GM19438 (cell line): ENCODE measurements at regions not wholly inside any gene's neighbourhood (a gene's known extent, or its start where the extent isn't known, plus 50 kb on each side); places are given as distances from the start of the nearest gene placed in this dataset.

Experiments used
- ATAC-seq: cut with Tn5 transposase; IDR thresholded peaks from one replicate; pipeline ENCODE4 v1.9.1; 2021; ENCODE audit warnings: low read depth; ENCODE audit not compliant: unreplicated experiment

GRCh38 chr1:218525451-218526197 is 180.5 kb downstream of the TGFB2 start:
- no peak for ATAC-seq

DNA sequence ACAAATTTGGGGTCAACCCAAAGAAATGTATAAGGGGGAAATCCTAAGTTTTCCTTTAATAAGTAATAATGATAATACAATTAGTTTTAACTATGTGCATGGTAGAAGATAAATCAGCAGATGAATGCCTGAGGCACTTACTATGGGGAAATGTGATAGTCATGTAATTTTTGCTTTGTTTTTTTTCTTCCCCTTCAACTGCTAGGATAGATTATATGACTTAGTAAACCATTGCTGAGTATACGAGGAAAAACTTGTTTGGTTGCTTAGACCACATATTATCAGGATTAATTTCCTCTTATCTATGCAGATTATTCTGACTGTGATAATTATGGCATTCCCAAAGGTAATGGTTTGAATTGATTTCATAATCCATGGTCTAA is 181.1 kb downstream of the TGFB2 start:
- ATAC-seq = no peak

DNA sequence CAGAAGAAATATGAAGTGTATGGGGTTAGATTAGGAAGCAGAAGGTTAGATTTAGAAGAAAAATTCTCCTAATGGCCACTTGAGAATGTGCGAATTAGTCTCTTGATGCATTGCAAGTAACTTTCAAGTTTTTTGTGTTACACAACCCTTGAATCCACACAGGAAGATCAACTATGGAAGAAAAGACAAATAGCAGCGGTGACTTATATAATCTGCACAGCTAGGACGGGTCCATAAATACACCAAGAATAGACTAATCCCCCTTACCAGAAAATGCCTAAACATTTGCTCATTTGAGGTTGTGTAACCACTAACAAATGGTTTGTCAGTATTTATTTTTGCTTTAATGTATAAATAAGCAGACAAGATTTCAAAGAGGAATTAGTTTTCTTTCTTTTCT is 182.6 kb downstream of the TGFB2 start:
- ATAC-seq = no peak

- no peak for ATAC-seq
Measured at GRCh38 chr1:218529646-218530300, 184.6 kb downstream of the TGFB2 start.

GRCh38 chr1:218531936-218532335 is 186.8 kb downstream of the TGFB2 start:
- no peak for ATAC-seq

DNA sequence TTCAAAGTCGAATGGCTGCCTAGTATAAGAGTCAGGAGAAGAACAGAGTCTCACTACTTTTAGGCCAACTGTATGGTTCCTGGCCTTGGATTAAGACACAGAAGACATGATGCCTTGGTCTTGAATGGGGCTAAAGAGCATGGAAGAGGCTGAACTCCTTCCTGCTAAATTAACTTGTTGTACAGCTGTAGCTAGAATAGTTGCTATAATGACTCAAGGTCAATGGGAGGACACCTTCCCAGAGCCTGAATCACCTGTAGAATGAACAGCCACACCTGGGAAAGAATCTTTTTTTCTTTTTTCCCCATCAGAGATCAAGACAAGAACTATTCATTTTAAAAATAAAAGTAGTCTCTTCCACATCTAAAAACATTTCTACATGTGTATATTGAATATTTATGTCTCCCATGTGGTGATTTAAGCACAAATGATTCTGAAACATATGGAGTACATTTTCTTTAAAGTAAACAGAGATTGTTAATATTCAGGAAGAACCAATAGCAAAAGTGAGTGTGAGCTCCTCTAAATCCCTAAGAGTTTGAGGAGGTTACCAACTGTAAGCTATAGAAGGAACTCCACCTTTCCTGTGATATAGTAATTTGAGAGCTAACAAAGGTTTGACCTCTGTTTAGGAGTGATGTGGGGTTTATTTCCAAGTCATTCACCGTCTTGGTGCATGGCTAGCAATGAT is 191.3 kb downstream of the TGFB2 start:
- ATAC-seq = no peak

DNA sequence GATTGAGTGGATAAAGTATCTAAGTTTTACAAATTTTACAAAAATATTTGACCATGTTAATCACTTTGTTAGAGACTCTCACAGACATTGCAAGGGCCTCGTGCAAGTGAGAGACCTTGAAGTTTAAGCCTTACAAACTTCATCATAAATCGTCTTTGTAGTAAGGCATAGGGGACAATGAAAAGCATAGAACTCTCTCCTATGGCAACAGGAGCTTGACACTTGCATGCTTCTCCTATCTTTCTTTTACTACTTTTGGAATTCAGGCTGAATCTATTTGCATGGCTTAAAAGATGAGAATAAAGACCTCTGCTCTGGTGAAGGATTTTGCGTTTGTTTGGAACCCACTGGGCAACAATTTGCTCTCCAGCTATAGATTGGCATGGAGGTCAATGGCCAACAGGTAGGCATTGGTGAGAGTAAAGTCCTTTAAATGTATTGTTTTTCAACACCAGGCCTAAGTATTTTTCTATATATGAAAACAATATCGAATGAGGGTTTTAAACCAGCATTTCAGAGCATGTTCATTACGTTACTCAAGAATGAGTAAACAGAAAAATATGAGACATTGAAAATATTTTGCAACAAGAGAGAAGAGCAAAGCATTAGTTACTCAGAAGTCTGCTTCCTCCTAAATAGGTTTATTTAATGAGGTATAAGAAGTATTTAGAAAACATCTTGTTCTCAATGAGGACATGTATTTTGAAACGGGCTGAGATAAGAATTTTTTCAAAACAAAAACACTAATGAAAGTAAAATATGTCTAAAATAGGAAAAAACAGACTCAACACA is 192.2 kb downstream of the TGFB2 start:
- ATAC-seq = no peak

DNA sequence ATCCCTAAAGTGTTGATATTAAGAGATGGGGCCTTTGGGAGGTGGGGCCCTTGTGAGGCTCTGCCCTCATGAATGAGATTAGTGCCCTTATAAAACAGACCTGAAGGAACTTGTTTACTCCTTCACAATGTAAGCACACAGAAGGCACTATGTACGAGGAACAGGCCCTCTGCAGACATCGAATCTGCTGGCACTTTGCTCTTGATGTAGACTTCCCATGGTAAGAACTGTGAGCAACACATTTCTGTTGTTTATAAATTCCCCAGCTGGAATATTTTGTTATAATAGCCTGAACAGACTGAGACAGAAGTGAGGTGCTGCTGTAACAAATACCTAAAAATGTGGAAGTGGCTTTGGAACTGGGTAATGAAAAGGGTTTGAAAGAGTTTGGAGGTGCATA is 193.2 kb downstream of the TGFB2 start:
- no peak for ATAC-seq

DNA sequence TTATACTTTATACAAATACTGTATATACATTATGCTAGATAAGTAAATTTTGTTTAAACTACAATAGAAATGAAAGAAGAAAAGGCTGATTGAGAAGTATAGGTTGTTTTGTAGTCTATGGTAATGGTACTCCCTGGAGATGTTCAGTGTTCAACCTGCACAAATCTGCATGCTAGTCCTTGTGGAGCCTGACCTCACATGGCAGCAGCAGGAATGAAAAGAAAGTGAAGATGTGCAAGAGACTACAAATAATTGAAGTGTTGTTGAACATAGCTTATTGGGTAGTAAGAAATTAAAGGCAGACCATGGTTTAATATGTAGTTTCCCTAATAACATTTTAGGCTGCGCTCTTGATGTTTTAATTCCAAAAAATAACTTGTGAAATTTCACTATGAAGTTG is 201.2 kb downstream of the TGFB2 start:
- ATAC-seq = no peak

DNA sequence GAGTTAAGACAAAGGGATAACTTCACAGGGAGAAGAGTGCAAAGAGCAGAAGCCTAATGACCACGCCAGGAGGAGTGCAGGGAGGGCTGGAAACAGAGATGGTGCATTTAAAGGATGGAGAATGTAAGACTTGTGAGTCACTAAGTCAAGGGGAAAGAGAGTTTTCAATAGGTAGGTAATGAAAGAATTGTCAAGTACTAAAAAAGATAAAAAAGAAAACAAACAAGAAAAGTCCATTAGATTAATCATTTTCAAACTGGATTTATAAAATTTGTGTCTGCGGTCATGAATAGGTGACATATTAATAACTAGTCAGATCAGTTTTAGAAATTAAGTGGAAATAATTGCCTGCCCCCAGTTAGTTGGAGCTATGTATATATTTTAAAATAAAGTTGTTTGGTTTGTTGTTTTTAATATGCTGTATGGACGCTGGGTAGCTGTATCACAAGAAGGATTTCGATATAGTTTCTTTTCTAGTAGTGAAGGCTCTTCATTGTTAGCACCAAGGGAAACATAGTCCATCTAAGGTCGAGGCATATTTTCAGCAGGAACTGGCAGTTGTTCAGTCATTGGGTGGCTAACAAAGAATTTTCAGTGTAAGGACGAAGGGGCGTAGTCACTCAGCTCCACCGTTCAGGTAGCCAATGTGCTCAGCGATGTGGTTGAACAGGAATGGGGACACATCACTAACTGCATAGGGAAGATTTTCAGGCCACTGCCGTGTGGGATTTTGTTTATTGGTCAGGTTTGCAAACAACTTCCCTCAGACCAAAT is 203.0 kb downstream of the TGFB2 start:
- no peak for ATAC-seq

DNA sequence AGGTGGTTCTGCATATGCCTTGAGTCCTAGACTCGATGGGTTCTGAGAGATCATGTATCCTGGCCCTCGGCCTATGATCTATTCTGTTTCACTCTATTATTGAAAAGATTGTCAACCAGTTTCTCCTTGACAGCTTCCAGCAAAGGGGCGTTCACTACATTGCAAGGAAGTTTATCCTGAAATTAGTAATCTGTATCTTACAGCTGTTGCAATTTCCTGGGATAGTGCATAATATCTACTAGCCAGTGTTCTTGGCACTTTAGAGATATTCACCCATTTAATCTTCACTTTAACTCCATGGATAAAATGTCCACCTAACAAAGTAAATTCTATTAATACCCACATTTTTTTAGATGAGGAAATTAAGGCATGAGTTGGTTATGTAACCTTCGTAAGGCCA is 203.6 kb downstream of the TGFB2 start:
- ATAC-seq = no peak

DNA sequence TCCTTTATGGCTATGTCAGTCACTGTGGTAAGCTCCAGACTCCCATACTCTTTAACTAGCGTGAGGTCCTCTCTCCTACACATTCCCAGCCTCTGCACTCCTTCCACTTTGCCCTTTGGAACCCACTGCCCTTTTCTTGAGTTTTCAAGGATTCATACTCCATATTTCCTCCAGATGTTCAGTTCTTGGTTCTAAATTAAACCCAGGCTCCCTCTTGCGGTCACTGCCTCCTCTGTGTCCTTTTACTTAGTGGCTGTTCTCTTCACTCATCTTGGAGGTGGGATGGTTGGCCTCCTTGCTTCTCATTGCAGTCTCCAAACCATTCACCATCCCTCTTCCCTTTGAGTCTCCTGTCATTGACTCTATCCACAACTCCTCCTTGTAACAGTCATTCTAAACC is 208.1 kb downstream of the TGFB2 start:
- ATAC-seq = no peak

DNA sequence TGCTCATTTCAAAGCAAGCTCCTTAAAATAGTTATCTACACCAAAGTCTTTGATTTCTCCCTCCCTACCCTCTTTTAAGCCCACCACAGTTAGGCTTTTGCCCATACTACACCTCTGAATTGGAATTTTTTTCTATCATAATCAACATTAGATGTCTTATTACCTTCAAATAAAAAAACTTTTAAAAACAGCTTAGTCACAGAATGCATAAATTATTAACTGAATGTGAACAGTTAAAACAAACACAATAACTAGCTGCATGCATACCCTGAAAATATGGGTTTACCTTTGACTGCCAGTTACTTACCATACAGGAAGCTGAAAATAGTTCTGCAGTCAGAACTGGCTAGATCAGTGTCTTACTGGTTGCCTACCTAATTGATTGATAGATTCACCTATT is 210.9 kb downstream of the TGFB2 start:
- no peak for ATAC-seq

- ATAC-seq = no peak
Measured at GRCh38 chr1:218557731-218558130, 212.6 kb downstream of the TGFB2 start.

DNA sequence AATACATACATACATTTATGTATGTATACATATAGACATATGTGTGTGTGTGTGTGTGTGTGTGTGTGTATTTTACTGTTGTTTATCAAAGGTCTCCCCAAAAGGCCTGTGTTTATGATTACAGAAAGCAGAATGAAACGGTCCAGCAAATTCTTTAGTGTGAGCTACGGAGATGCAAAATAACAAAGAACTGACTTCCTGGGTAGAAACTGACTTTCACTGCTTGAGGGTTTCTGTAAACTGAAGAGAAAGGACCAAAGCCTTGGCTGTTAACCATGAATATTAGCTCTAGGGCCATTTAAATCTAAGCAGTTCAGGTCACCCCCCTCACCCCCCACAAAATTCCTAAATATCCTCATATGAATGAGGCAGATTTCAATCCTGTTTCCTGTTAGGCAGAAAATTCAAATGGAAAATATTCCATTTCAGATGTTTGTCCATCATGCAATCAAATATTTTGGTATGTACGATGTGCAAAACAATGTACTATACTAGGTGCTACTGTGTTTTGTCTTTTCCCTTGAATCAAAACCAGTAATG is 213.2 kb downstream of the TGFB2 start:
- ATAC-seq = no peak

DNA sequence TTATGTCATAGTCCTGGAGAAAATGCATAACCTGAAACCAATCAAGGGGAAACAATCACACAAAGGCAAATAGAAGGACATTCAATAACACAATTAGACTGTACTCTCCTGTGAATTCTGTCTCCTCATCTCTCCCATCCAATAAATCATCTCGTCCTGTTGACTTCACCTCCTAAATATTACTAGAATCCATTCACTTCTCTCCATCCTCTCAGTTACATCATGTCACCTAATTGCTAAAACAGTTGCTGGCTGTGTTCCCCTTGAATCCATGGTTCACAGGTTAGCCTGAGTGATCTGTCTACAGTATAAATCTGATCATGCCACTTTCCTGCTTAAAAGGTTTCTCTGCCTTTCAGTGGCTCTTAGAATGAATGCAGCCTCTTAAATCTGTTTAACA is 220.2 kb downstream of the TGFB2 start:
- ATAC-seq = no peak

DNA sequence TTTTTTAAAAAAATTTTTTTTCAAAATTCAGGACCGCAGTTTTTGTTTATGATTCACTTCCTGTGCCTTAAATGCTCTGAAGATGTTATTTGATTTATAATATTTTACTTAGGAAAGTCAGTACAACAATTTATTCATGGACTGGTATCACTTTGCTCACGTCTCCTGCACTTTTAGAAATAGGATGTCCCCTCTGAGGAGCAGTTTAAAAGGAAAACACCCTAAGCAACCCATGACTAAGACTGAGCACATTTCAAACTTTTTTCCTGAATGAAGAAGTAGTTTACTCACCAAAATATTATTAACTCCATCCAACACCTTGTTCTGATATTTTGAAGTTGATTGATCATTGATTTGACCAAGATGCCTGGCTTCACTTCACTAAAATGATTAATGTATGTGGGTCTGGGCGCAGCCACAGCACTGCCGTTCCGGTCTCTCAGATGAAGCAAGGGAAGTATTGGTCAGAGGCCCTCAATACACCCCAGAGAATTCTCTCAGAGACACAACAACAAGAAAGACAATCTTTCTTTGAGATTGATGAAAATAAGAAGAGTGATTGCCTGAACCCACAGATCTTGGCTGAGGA is 223.9 kb downstream of the TGFB2 start:
- ATAC-seq = no peak

- no peak for ATAC-seq
Measured at GRCh38 chr1:218570456-218570855, 225.3 kb downstream of the TGFB2 start.

DNA sequence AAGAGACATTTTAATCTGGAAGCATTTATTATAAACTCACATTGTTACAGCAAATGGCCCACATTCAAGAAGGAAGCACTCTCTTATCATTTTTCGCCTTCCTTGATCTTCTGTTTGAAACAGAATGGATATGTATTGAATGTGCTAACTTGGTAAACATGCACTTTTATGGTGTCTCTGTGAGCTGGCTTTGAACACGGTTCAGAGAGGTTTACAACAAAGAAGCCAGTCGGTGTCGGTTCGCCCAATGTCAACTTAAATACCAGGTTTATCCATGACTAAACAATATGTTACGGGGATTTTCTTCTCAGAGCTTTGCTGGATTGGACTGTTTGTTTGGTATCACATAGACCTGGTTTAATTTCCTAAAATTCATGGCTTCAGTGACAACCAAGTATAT is 226.4 kb downstream of the TGFB2 start:
- ATAC-seq = no peak

GRCh38 chr1:218572050-218572449 is 226.9 kb downstream of the TGFB2 start:
- no peak for ATAC-seq
